Activated CD8-positive, alpha-beta T cell treated with anti-CD3 and anti-CD28 coated beads for 36 hours (primary cell): ENCODE measurements at regions not wholly inside any gene's neighbourhood (a gene's known extent, or its start where the extent isn't known, plus 50 kb on each side); places are given as distances from the start of the nearest gene placed in this dataset.

Source experiments
- ATAC-seq: fragments of 200-7000 bp; cut with Tn5 transposase; one replicate; pipeline ENCODE4 v1.10.0; 2021; ENCODE audit warnings: mild to moderate bottlenecking, moderate library complexity
- CTCF ChIA-PET: fragments of 350-600 bp; sonication (Branson Sonifier 250); formaldehyde crosslinking; loops from one replicate; lab custom pipeline; 2021; ENCODE audit warnings: antibody characterized with exemption; lab: Charles Lee
- POLR2A ChIA-PET: fragments of 350-600 bp; sonication (Branson Sonifier 250); formaldehyde crosslinking; loops from one replicate; lab custom pipeline; 2021; ENCODE audit warnings: antibody characterized with exemption; lab: Charles Lee
- DNase-seq: peaks from one replicate; pipeline ENCODE4 v3.0.0-alpha.2; 2020
- H3K27ac Mint-ChIP-seq: one replicate; pipeline ENCODE4 v1.8.0; 2021; ENCODE audit warnings: mild to moderate bottlenecking, mixed read lengths
- H3K27me3 Mint-ChIP-seq: one replicate; pipeline ENCODE4 v1.8.0; 2021; ENCODE audit warnings: mixed read lengths
- H3K36me3 Mint-ChIP-seq: one replicate; pipeline ENCODE4 v1.8.0; 2021; ENCODE audit warnings: low read depth, mixed read lengths
- H3K4me1 Mint-ChIP-seq: one replicate; pipeline ENCODE4 v1.8.0; 2021; ENCODE audit warnings: low read depth, mixed read lengths
- H3K4me3 Mint-ChIP-seq: one replicate; pipeline ENCODE4 v1.8.0; 2021; ENCODE audit warnings: mild to moderate bottlenecking, moderate library complexity, mixed read lengths
- H3K9me3 Mint-ChIP-seq: one replicate; pipeline ENCODE4 v1.8.0; 2021; ENCODE audit warnings: mixed read lengths
- intact Hi-C: fragments of 100-400 bp; cut with micrococcal nuclease; formaldehyde crosslinking; loops from one replicate; pipeline ENCODE4 v1.10.0; 2022
- TF ChIP-seq, protein P1 (sequence below): fragments of 200-600 bp; IDR thresholded peaks from one replicate; pipeline ENCODE4 v1.8.0; 2022; ENCODE audit warnings: antibody characterized with exemption, mild to moderate bottlenecking

DNA sequence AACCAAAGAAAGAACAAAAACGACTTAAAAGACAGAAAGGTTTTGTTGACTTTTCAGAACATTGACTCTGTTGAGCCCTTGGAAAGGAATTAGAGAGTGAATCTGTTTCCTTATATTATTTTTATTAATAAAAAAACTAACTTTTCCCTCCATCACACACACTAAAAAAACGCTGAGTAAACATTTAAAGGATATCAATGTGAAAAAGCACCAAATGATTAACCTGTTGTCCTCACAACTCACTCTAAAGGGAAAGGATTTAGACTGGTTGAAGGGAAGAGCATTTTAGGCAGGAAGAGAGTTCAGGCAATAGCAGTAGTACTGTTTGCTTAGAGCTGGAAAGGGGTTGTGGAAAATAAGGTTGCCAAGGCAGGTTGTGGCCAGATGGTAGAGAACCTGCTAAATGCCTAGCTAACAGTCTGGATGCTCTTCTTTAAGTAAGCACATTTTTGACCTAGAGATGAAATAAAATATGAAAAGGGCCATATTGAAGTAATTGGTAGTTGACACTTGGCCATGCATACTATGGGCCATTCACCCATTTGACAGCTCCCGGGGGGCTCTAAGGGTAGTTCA, 98.0 kb upstream of the NDP start:
- no peak for DNase-seq
- TF ChIP-seq, protein P1, sequence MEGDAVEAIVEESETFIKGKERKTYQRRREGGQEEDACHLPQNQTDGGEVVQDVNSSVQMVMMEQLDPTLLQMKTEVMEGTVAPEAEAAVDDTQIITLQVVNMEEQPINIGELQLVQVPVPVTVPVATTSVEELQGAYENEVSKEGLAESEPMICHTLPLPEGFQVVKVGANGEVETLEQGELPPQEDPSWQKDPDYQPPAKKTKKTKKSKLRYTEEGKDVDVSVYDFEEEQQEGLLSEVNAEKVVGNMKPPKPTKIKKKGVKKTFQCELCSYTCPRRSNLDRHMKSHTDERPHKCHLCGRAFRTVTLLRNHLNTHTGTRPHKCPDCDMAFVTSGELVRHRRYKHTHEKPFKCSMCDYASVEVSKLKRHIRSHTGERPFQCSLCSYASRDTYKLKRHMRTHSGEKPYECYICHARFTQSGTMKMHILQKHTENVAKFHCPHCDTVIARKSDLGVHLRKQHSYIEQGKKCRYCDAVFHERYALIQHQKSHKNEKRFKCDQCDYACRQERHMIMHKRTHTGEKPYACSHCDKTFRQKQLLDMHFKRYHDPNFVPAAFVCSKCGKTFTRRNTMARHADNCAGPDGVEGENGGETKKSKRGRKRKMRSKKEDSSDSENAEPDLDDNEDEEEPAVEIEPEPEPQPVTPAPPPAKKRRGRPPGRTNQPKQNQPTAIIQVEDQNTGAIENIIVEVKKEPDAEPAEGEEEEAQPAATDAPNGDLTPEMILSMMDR = no peak
- Mint-ChIP-seq H3K36me3 (no peaks in the 10 kb centered on the region), H3K4me3 (no peak overlapping the region), H3K27me3 (no peaks in the 10 kb centered on the region), H3K9me3 (no peaks in the 10 kb centered on the region), H3K4me1 (no peaks in the 10 kb centered on the region), H3K27ac (no peak overlapping the region)
- POLR2A ChIA-PET = no interaction called here
- intact Hi-C loops = no loop called here
- CTCF ChIA-PET = no interaction called here
- ATAC-seq = no peak

DNA sequence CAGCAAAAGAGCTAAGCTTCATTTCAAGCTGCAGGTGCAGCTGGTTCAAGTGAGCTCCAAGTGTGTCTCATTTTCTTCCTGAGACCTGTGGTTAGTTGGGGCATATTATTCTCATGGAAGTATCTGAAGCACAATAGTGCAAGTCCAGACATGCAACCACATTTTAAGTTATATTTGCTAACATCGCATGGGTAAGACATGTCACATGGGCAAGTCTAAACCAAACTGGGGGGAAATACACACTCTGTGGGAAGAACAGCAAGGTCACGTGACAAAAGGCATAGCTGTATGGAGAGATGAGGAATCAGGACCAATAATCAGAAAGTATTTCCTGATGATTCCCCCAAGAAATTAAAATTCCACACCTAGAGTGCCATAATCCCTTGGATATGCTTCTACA, 94.9 kb upstream of the NDP start:
- CTCF ChIA-PET = no interaction called here
- DNase-seq = no peak
- no peak for ATAC-seq
- H3K36me3 Mint-ChIP-seq = no peaks in the 10 kb centered on the region
- TF ChIP-seq, protein P1 = no peak
- no peaks in the 10 kb centered on the region for H3K9me3 Mint-ChIP-seq
- no peak overlapping the region for H3K27ac Mint-ChIP-seq
- H3K4me1 Mint-ChIP-seq = no peaks in the 10 kb centered on the region
- POLR2A ChIA-PET = no interaction called here
- no peaks in the 10 kb centered on the region for H3K27me3 Mint-ChIP-seq
- H3K4me3 Mint-ChIP-seq = no peak overlapping the region
- intact Hi-C loops = no loop called here

- ATAC-seq (no peak), DNase-seq (no peak)
- no peak overlapping the region for H3K4me3 Mint-ChIP-seq
- H3K27me3 Mint-ChIP-seq = no peaks in the 10 kb centered on the region
- no peaks in the 10 kb centered on the region for H3K4me1 Mint-ChIP-seq
- ChIA-PET CTCF (no interaction called here), POLR2A (no interaction called here)
- intact Hi-C loops = no loop called here
- no peak overlapping the region for H3K27ac Mint-ChIP-seq
- no peaks in the 10 kb centered on the region for H3K9me3 Mint-ChIP-seq
- TF ChIP-seq, protein P1 = no peak
- H3K36me3 Mint-ChIP-seq = no peaks in the 10 kb centered on the region
Measured at GRCh38 chrX:44063606-44064005, 90.4 kb upstream of the NDP start.

DNA sequence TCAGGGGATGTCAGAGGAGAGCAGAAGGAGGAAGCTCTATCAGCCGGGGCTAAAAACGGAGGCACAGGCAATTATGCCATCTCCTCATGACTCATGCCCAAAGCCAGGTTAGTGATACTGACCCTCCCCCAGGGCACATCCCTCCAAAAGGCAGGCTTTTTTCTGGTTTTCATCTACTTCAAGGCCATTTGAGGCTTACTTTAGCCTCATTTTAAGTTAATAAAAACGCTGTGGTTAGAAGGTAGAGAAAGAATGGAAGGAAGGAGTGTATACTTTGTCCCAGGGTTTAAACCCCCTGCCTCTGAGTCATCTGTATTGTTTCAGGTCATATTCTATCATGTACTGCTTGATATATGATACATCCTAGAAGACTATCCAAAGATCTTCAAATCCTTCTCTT, 89.7 kb upstream of the NDP start:
- intact Hi-C loops = no loop called here
- DNase-seq (no peak), ATAC-seq (no peak)
- H3K27ac Mint-ChIP-seq = no peak overlapping the region
- TF ChIP-seq, protein P1 = no peak
- no peak overlapping the region for H3K4me3 Mint-ChIP-seq
- ChIA-PET POLR2A (no interaction called here), CTCF (no interaction called here)
- H3K27me3 Mint-ChIP-seq = no peaks in the 10 kb centered on the region
- no peaks in the 10 kb centered on the region for H3K9me3 Mint-ChIP-seq
- H3K36me3 Mint-ChIP-seq = no peaks in the 10 kb centered on the region
- no peaks in the 10 kb centered on the region for H3K4me1 Mint-ChIP-seq

- TF ChIP-seq, protein P1 = no peak
Measured at GRCh38 chrX:44061968-44062614, 88.9 kb upstream of the NDP start.

More at GRCh38 chrX:44061968-44062614, 88.9 kb upstream of the NDP start:
- intact Hi-C loops = no loop called here
- H3K27me3 Mint-ChIP-seq = no peaks in the 10 kb centered on the region
- DNase-seq = no peak
- H3K9me3 Mint-ChIP-seq = no peaks in the 10 kb centered on the region
- no peak overlapping the region for H3K4me3 Mint-ChIP-seq
- no peak for ATAC-seq
- no peaks in the 10 kb centered on the region for H3K36me3 Mint-ChIP-seq
- H3K27ac Mint-ChIP-seq = no peak overlapping the region
- ChIA-PET CTCF (no interaction called here), POLR2A (no interaction called here)
- H3K4me1 Mint-ChIP-seq = no peaks in the 10 kb centered on the region
